ENCODE measurements at regions not wholly inside any gene's neighbourhood (a gene's known extent, or its start where the extent isn't known, plus 50 kb on each side); places are given as distances from the start of the nearest gene placed in this dataset.

DNA sequence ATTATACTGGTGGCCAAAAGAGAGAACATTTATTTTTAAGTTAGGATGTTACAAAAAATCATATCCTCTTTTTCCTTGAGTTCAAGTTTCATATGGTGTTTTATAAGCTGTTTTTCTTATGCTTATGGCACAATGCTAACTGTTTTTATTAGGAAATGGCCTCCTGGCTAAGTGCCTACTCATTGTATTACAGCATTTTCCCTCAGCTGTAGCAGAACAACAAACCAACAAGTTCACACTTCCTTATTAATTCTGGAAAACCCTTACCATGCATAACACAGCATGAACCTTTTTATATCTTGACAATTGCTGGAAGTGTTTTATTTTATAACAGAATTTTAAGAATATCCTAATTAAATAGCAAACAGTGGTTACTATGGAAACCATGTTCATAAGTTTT lies 165.8 kb downstream of the GASK1B start:
- no peak for DNase-seq

DNA sequence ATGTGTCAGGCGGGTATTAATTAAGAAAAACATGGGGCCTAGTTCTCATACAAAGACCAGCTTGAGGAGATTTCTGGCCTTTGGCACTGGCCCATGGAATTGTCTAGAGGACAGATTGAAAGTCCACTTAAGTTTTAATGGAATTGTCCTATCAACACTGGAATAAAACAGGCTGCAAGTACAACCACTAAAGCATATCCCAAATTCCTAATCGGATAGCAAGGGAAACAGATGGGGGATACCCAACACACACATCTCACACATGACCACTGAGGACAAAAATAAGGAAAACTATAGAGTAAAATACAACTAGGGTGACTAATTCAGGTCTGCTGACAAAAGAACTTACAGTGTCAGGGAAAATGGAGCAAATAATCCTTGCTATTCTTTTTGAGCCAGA lies 167.8 kb downstream of the GASK1B start:
- DNase-seq = no peak

DNA sequence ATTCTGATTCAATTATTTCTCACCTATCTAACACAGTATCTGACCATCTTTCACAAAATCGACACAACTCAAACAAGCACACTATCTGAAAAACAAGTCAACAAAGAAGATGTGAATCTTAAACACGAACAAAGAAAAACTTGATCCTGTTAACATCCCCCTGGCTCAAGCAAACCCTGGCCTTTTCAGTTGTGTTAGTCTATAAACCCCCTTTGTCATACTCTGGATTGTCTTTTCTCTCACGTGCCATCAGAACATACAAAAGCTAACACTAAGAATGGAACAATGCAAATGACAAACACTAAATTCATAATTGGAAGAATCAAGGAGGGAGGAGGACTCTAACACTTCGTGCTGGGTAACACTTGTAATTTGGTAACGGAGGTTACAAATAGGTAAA lies 168.7 kb downstream of the GASK1B start:
- no peak for DNase-seq

DNA sequence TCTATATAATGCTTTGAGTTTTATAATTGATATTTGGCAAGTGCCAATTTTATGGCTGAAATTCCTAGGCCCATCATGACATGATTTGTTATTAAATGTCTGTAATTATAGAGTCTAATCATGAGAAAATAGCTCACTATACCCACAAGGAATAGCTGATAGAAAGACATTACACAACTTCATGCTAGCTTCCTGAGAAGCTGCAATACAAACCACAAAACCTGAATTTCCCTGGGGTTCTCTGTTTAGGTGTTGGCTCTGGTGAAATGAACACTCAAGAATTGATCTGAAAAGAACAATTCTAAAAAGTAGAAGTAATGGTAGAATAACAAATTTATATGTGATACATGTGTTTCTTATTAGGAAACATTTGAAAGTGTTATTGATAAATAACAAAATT lies 169.6 kb downstream of the GASK1B start:
- no peak for DNase-seq

DNA sequence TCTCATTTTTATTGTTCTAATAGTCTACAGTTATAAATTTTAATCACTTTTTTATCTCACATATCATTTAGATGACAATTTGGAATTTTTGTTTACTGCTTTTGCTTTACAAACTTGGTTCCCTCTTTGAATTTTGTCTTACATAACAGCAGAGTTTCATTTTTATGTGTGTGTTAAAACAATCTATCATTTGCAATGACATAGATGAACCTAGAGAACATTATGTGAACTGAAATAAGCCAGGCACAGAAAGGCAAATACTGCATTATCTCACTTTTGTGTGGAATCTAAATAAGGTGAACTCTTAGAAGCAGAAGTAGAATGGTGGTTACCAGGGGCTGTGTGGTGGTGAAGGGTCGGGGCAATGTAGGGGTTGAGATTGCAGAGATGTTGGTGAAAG lies 170.7 kb downstream of the GASK1B start:
- DNase-seq = no peak

DNA sequence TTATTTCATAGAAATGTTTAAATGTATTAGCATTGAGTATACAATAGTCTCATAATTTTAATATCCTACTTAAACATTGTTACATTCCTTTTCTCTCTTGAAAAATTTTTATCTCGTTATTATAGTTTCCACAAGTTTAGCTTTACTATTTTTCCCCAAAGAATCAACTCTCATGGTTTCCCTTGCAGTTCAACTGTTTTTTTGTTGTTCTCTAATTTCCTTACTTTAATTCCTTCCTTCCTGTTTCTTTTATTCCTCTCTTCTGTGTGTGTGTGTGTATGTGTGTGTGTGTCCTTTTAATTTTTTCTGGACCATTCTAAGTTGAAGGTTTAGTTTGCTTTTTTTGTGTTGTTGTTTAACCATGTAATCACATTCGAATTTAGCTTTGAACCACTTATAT lies 171.1 kb downstream of the GASK1B start:
- no peak for DNase-seq

DNA sequence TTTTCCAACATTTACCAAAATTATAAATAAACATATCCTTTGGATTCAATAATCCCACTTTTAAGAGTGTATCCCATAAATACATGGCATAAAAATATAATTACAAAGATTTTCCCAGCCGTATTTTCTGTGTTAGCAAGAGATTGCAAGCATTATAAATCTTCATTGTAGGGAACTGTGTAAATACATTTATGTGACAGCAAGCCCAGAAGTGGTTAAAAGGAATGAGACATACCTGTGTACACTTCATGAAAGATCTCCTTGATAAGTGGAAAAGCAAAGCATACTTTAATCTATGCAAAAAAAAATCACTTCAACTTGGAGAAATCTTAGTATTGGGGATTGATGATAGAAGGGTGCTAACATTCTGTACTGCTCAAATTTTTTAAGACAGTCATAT lies 173.1 kb downstream of the GASK1B start:
- no peak for DNase-seq

DNA sequence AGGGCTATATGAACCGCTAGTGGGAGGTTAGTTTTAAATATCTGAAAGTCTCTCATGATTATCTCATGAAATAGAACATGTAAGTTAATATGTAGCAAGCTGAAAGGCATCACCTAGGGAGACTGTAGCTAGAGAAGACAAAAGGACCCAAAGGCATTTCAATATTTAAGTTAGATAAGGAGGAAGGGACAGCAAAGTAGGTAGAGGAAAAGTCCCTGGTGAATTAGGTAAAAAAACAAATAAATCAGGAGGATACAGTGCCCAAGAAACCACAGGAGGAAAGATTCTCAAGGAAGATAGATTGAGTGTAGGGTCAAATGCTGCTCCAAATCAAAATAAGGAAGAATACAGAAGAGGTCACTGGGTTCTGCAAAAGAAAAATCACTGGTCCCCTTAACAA lies 175.5 kb downstream of the GASK1B start:
- no peak for DNase-seq

DNA sequence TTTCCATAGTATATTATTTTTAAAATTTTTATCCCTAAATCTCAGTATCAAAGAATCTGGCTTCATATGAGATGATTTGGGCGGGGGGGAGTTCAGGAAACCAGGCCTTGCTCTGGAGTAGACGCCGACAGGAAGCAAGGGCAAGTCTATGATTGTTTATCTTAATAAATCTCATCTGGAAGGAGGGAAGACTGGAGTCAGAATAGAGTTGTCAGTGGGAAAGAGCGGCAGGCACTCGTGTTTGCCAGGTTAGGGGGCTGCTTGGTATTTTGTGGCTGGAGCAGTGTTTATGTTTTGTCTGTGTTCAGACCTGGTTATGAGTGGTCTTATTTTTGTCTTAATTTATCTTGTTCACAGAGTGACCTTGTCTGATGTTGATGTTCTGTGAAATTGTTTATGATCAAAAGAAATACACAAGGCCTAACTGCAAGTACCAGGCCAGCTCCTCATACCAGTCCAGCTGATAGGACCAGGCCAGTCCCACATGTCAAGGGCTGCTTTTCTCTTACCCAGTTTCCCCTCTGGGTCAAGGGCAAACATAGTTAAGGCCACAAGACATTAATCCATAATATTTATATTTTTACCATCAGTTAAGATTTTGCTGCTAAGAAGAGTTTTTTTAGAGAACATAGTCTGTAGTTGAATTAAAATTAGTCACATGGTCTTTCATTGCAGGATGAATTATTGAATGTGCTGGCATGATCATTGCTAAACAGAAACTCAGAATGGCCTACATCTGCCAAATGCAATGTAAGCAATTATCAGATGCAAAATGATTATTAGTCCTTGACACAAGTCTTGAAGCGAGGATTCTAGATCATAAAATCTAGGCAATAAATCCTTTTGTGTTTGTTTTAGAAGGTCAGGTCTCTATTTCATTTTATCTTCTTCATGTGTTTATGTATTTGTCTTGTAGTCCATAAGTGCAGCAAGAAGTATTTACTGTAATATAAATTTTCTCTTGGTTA lies 176.5 kb downstream of the GASK1B start:
- DNase-seq = no peak

DNA sequence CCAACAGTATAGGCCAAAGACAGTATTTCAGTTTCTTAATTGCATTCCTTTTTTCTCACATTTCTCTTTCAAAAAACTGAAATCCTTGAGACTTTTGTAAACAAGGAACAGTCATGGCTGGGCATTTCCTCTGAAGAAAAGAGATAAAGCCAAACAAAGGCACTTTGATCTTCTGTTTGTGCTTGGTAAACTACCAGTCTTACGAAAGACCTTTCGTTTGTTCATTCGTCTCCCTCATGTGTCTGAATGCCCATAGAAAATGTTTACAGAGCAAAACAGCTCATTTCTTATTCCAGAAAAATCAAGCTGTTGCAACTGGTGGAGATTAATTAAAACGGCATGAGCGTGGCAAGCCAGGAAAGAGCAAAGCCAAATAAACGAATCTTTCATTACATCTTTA lies 178.0 kb downstream of the GASK1B start:
- no peak for DNase-seq

DNA sequence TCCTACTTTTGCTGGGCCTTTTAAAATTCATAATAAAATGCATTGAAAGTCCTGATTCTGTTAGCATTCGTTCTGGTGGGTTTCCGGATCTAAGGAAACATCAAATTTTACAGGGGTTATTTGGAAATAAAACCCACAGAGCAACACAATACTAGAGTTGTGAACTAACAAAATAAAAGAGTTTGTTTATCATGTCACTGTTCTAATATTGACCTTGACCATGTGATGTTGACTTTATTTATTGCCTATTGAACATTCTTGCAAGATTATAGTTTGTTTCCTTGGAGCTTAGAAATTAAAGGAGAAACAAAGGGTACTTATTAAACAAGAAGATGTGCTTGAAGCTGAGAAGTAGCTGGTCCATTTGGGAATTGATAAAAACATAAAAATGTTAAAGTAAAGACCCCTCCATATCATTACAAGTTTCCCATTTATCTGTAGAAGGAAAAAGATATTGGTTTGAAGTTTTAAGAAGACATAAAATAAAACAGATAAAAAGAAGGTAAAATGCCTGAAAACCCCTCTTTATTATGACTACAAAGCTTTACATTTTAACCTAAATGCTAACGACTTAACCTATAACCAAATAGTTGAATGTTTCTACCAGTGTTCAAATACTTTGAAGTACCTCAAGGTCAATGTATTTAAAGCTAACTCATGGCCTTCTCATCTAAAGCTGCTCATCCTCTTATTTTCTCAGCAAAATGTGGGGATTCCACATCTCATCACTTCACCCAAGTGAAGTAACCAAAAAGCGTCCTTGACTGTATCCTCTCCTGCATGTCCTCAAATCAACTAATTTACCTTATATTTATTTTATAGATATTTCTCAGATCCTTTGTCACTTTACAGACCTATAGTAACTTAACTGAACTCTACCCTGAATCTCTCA lies 179.6 kb downstream of the GASK1B start:
- DNase-seq = no peak

DNA sequence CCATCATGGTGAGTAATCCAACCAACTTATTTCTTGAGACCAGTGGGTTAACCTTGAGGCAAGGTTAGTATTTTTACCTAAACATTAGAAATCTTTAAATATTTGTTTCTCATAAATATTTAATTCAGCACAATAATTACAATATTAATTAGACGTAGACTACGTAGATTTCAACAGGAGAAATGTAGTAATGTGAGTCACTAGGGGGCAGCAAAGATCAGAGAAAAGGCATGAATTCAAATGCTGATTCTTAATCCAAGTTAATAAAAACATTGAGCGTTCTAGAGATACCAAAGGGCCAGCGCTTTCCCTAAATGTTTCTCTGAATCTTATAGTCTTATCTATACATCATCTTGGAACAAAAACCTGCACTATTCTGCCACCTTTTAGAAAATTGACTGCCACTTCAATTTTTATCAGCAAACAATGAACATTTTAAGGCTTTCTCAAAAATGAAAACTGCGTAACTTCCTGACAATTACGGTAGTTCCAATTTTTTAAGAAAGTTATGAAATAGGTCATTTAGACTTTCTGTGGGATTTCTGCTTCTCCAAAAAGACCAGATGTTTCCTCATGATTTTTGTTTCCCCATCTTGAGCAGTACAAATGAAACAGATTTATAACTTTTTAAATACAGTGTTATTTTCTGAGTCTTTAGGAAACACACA lies 180.7 kb downstream of the GASK1B start:
- DNase-seq = peak; percentile 67

DNA sequence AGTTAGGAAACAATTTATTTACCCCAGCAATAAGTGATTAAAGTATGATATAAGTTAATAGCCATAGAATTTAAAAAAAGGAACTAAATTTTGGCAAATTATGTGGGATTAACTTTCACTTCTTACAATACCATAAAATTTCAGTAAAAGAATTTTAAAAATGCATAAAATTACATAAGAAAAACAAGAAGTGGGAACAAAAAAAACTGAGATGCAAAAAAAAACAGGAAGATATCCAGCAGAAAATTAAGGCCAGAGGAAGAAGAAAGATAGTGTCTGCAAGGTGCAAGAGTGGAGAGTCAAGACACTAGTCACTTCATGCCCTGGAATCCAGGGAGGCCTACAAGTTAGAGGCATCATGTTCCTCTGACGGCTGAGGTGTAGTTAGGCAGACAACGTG lies 184.2 kb downstream of the GASK1B start:
- no peak for DNase-seq

DNA sequence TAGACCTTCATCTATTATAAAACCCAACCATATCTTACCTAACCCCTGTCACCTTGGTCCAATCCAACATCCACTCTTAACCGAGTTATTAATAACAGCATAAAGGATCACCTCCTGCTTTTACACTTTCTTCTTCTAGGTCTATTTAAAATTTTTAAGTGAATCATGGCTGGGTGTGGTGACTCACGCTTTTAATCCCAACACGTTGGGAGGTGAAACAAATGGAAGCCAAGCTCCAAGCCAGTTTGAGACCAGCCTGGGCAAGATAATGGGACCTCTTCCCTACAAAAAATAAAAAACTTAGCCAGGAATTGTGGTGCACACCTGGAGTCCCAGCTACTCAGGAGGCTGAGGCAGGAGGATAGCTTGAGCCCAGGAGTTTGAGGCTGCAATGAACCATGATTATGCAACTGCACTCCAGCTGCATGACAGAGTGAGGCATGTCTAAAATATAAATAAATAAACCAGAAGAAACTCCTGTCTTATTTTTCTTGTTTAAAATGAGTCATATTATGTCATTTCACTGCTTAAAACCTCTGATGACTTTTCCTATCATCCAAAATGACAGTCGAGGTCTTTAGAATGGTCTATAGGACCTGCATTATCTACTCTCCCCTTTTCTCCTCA lies 188.4 kb downstream of the GASK1B start:
- no peak for DNase-seq

DNA sequence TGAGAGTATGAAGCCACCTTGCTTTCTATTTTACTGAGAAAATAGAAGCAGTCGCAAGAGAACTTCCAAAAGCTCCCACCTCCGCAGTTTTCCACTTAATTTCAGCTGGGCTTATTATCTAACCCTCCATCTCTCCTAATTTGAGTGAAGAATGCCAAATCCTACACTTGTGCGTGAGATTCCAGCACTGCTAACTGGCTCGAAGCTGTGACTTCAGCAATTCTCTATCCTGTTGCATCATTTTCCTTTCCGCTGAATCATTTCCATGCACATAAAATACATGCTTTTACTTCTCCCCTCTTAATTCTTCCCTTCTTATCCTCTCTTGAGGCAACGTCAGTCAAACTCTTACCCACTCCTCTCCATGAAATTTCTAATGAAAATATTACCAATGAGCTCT lies 189.5 kb downstream of the GASK1B start:
- peak; percentile 16 for DNase-seq

DNA sequence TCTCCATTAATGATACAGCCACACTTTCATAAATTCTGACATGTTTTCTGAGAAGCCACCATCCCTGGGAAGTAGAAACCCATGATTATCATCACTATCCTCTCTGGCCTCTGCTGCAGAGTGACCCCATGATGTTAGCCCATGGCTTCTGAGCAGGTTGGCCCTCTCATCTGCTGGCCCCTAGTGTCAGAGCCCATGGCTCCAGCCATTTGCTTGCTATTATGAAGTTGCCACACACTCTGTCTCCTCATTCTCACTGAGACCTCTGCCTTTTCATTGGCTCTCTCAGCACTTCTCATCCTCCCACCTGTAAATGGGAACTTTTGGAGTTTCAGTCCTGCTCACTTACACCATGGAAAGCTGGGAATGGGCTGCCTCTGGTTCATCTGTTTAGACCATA lies 192.7 kb downstream of the GASK1B start:
- DNase-seq = no peak

DNA sequence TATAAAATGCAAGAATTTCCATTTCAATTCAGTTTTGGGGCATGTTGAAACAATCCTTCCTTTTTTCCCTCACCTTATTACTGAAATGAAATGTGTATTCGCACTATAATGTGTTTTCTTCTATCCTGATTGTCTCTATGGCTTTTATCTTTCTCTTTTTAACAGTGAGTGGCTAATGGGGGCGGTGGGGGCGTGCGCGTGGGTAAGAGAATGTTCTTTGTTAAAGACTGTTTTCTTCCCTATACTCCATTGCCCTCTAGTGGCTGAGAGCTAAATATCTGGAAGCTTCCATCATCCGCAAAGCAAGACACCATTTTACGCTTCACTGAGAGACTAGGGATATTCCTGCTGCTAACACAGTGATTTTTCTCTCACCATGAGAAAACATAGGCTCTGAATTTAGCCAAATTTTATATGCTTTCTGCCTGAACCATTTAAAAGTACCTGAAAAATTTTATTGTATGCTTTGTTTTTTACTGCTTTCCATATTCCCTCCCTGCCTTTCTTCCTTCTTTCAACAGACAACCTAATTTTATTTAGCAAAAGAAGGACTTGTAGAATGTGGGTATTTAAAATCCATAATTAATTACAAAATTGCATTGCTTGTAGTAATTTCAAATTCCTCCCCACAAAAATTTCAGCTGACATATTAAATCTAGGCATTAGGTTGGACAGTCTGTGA lies 194.0 kb downstream of the GASK1B start:
- peak; percentile 70 for DNase-seq

DNA sequence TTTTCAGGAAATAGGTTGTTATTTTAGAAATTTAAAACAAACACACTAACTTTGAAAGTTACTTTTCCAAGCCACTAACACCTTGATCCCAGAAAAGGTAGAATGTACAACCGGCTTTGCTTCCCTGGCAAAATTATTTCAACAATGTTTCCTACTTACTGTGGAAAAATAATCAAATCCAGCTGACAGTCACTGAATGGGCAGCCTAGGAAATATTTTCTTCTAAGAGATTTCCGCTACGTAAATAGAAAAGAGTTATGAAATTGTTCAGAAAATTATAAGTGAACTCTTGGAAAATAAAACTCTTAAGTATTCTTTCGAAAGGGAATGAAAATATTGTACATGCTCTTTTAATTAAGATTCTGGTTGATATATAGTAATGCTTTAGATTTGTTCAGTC lies 195.7 kb downstream of the GASK1B start:
- DNase-seq = peak; percentile 31

DNA sequence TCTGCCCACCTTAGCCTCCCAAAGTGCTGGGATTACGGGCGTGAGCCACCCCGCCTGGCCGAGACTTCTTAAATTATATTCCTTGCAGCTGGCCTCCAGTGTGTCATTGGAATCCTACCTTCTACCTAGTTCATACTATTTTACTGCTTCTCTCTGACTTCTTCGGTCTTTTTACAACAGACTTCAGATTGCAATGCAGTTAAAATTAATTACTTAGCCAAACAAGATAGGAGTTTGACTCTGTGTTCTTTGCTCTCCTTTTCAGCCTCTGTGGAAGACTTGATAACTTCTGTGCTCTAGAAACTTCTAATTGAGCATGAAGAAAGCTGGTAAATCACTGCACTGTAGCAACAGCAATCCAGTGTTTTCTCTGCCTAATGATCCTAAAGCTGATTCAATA lies 199.5 kb downstream of the GASK1B start:
- no peak for DNase-seq

DNA sequence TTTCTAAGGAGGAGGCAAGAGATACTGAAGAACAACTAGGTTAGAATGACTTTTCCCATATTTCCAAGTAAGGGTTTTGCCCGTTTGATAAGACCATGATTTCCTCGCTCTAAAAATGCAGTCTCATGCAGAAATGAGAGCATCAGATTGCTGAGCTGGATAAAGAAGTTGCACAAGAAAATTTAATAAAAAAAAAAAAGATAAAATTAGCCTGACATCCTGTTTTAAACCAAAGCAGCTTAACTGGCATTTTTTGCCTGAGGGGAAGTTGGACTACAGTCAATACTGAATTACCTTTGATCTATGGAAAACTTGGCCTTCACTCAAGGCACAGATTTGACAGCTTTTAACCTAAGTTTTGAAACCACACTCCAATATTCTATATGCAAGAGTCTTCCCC lies 208.4 kb downstream of the GASK1B start:
- no peak for DNase-seq

DNA sequence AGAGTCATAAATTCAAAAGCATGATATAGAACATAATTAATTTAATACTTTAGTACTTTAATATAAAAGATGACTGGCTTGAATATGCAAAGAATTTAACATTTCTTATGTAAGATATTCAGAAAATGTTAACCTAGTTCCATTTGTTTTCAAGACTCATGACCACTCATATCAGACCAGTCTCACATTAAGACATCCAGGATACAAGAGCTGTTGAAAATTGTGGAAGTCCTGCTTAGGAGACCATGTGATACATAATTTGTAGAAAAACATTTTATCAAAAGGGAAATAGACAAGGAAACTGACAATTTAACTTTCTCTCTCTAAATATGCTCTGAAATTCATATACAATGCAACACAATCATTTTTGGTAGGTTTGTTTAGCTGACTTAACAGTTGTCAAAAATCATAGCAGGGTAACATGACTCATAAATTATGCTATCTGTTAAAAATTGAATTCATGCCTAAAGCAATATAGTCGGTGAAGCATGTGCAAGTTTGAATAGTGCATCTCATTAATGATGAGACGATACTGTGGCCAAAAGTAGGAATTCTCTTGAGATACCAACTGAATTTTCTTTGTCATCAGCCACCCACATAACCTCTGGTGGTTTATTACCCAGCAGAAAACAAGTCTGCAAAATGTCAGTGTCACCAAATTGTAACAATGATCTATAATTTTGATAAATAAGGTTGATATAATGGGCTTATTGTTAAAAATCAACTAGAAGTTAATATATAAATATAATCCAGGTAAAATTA lies 211.4 kb downstream of the GASK1B start:
- DNase-seq = no peak

DNA sequence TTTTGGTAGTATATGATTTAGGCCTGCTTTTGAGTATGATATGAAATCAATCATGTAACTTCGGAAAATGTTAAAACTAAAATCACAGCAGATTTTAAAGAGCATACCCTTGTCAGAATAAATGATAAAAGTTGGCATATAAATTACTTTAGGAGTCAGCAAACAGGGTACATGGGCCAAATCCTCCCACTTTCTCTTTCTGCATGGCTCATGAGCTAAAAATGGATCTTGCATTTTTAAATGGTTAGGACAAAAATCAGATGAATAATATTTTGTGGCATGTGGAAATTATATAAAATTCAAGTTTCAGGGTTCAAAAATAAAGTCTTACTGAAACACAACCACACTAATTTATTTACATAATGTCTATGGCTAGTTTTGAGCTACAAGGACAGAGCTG lies 214.9 kb downstream of the GASK1B start:
- no peak for DNase-seq
